ENCODE measurements at regions not wholly inside any gene's neighbourhood (a gene's known extent, or its start where the extent isn't known, plus 50 kb on each side); places are given as distances from the start of the nearest gene placed in this dataset.

DNA sequence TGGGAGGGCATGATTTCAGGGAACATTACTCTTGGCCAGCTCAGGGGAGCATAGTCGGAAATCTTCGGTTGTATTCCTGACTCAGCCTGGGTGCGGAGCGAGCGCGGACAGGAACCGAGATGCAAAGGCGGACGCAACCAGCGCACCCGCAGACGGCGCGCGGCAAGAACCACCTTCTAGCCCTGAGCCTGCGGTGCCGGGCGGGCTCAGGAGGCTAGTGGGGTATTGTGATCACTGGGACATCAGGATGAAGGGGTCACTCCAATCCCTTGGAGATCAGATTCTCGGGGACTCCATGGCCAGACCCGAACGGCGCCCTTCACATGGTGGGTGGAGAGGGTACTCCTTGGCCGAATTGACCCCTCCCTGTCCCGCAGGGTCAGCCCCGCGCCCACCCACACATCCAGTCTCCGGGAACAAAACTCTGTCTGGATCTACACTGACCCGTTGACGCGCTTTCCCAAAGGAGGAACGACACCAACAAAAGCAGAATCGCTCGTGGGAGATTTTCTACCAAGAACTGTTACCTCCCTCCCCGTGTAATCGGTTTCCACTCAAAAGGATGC is 730.5 kb downstream of the ZWINT start:
- TF ChIP-seq, protein P1, sequence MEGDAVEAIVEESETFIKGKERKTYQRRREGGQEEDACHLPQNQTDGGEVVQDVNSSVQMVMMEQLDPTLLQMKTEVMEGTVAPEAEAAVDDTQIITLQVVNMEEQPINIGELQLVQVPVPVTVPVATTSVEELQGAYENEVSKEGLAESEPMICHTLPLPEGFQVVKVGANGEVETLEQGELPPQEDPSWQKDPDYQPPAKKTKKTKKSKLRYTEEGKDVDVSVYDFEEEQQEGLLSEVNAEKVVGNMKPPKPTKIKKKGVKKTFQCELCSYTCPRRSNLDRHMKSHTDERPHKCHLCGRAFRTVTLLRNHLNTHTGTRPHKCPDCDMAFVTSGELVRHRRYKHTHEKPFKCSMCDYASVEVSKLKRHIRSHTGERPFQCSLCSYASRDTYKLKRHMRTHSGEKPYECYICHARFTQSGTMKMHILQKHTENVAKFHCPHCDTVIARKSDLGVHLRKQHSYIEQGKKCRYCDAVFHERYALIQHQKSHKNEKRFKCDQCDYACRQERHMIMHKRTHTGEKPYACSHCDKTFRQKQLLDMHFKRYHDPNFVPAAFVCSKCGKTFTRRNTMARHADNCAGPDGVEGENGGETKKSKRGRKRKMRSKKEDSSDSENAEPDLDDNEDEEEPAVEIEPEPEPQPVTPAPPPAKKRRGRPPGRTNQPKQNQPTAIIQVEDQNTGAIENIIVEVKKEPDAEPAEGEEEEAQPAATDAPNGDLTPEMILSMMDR (IDR thresholded peaks at IDR 0.05; ENCODE audit: insufficient read depth, low read length), result no peak
- TF ChIP-seq POLR2AphosphoS5 (IDR thresholded peaks at IDR 0.05; ENCODE audit: low read depth) (no peak), GABPA (IDR thresholded peaks at IDR 0.05; ENCODE audit: low read depth) (no peak)
- TF ChIP-seq, protein P2, sequence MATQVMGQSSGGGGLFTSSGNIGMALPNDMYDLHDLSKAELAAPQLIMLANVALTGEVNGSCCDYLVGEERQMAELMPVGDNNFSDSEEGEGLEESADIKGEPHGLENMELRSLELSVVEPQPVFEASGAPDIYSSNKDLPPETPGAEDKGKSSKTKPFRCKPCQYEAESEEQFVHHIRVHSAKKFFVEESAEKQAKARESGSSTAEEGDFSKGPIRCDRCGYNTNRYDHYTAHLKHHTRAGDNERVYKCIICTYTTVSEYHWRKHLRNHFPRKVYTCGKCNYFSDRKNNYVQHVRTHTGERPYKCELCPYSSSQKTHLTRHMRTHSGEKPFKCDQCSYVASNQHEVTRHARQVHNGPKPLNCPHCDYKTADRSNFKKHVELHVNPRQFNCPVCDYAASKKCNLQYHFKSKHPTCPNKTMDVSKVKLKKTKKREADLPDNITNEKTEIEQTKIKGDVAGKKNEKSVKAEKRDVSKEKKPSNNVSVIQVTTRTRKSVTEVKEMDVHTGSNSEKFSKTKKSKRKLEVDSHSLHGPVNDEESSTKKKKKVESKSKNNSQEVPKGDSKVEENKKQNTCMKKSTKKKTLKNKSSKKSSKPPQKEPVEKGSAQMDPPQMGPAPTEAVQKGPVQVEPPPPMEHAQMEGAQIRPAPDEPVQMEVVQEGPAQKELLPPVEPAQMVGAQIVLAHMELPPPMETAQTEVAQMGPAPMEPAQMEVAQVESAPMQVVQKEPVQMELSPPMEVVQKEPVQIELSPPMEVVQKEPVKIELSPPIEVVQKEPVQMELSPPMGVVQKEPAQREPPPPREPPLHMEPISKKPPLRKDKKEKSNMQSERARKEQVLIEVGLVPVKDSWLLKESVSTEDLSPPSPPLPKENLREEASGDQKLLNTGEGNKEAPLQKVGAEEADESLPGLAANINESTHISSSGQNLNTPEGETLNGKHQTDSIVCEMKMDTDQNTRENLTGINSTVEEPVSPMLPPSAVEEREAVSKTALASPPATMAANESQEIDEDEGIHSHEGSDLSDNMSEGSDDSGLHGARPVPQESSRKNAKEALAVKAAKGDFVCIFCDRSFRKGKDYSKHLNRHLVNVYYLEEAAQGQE (IDR thresholded peaks at IDR 0.05; ENCODE audit: insufficient replicate concordance, low read depth), result no peak

All from HL-60 (cell line).